ENCODE measurements at regions not wholly inside any gene's neighbourhood (a gene's known extent, or its start where the extent isn't known, plus 50 kb on each side); places are given as distances from the start of the nearest gene placed in this dataset.

DNA sequence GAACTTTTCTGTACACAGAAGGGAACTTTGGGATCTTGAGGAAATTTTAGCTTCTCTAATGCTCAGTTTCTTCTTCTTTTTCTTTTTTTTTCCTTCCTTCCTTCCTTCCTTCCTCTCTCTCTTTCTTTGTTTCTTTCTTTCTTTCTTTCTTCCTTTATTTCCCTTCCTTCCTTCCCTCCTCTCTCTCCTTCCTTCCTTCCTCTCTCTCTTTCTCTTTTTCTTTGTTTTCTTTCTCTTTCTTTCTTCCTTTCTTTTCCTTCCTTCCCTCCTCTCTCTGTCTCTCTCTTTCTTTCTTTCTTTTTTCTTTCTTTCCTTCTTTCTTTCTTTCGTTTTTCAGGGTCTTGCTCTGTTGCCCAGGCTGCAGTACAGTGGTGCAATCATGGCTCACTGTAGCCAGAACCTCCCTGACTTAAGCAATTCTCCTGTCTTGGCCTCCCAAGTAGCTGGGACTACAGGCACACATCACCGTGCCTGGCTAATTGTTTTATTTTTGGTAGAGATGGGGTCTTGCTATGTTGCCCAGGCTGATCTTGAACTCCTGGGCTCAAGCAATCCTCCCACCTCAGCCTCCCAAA lies 58.6 kb upstream of the SDK1 start:
- ATAC-seq (no peak), DNase-seq (ENCODE audit: missing footprints) (no peak)
- intact Hi-C loops (cut with DNase I): no loop called here

- ATAC-seq (no peak), DNase-seq (ENCODE audit: missing footprints) (no peak)
- intact Hi-C loops (cut with DNase I): no loop called here
Measured at GRCh38 chr7:3243256-3243655, 57.8 kb upstream of the SDK1 start.

GRCh38 chr7:3243680-3244079 lies 57.4 kb upstream of the SDK1 start:
- DNase-seq (ENCODE audit: missing footprints) (no peak), ATAC-seq (no peak)

DNA sequence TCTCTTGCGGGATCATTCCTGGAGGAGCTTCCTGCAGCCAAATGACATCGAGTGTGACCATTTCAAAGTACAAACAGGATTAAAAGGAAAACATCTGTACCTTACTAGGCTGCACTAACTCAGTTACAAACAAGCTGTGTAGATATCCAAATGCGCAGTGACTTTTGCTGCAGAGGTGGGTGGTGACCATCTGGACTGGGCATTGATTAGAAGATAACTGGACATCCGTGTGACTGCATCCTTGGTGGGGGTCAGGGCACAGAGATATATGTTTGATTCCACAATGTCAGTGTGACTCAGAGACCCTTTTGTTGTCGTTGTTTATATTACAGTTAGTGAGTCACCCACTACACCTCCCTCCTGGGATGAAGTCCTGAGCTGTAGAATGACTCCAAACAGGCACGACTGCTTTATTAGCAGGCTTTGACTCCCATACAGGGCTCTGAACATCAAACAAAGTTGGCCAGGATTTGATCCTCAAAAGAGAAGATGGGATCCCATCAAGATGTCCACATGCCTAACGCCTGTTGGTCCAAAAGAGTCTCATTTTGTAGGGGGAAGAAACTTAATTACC lies 56.7 kb upstream of the SDK1 start:
- intact Hi-C loops (cut with DNase I): no loop called here
- no peak for DNase-seq (ENCODE audit: missing footprints)
- ATAC-seq: no peak

More at GRCh38 chr7:3243680-3244079, 57.4 kb upstream of the SDK1 start:
- intact Hi-C loops (cut with DNase I): no loop called here

DNA sequence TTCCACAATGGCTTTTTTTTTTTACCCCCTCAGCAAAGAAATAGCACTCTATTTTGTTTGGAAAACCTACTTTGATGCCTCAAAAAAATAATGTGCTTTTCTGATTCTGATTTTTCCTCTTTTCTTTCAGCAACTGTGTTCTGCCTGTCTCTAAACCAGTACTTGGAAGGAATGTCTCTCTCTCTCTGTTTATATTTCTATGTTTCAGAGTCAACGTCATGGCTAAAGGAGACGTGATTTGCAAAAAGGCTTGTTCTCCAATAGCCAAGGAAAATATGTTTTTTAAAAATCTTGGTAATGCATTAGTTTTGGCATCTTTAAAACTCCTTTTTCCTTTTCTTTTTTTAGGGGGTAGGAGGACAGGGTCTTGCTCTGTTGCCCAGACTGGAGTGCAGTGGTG lies 56.0 kb upstream of the SDK1 start:
- intact Hi-C loops (cut with DNase I): no loop called here
- ATAC-seq (no peak), DNase-seq (ENCODE audit: missing footprints) (no peak)

DNA sequence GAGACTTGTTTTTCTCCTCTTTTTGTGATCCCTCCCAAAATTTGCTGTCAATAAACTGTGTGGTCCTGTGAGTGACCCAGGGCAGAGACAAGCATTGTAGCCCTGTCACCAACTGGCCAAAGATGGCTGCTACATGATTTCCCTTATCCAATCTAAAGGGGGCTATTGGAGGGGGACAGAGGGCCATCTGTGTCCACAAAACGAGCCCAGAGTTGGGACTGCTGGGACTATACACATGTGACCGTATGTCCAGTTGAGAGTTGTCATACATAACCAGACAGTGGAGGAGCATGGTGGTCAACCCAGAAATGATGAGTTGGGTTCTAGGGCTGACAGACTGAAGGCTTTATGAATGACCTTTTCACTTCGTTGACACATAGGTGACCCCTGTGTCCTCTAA lies 55.3 kb upstream of the SDK1 start:
- no peak for DNase-seq (ENCODE audit: missing footprints)
- ATAC-seq: no peak
- intact Hi-C loops (cut with DNase I): no loop called here

DNA sequence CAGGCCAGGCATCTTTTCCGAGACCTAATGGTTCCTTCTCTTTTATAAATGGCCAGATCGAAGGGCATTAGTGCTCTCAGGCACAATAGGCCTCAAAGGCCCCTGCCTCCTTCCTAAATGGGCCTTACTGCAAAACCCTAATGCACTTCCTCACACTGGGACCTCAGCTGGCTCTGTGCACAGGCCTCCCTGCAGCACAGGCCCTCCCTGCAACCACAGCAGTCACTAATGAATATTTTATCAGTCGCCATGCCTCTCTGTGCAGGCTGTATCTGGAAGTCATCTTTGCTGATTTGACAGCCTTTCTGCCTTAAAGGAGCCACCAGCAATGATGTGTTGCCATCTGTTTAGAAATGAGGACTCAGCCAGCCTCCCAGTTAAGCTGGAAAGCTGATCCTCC lies 54.9 kb upstream of the SDK1 start:
- no peak for ATAC-seq
- intact Hi-C loops (cut with DNase I): no loop called here

DNA sequence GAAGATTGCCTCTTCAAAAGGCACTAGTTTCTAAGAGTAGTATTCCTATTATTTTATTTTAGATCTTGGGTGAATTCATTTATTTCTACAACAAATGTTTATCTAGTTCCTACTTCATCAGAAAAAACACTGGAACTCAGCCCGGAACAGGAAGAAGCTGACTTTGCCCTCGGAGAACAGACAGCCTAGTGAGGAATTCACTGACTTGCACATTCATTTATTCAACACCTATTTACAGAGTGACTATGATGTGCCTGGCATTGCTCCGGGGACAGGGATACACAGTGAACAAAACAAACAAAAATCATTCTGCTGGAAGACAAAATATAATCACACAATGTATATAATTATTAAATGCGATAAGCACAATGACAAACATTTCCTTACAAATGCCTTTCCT lies 54.4 kb upstream of the SDK1 start:
- ATAC-seq (no peak), DNase-seq (ENCODE audit: missing footprints) (no peak)
- intact Hi-C loops (cut with DNase I): no loop called here

More for the DNA sequence above, 54.9 kb upstream of the SDK1 start:
- DNase-seq (ENCODE audit: missing footprints): no peak

DNA sequence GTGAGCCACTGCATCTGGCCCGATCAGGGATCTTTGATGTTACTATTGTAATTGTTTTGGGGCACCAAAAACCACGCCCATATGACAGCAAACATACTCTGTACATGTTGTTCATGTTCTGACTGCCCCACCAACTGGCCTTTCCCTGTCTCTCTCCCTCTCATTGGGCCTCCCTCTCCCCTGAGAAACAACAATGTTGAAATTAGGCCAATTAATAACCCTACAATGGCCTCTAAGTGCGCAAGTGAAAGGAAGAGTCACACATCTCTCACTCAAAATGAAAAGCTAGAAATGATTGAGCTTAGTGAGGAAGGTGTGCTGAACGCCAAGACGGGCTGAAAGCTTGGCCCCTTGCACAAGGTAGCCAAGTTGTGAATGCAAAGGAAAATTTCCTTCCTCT lies 50.3 kb upstream of the SDK1 start:
- intact Hi-C loops (cut with DNase I): no loop called here
- DNase-seq (ENCODE audit: missing footprints): no peak
- no peak for ATAC-seq
